Transverse colon (tissue), 4 donors: ENCODE measurements at regions not wholly inside any gene's neighbourhood (a gene's known extent, or its start where the extent isn't known, plus 50 kb on each side); places are given as distances from the start of the nearest gene placed in this dataset.

Experiments used
- CTCF ChIP-seq, 5 experiments: fragments of 200-600 bp in 3 of 5; fragments of 450-650 bp in 2 of 5; sonication (generic) in 3 of 5; IDR thresholded peaks; 1 replicate in 2 of 5; 2 replicates in 3 of 5; pipeline ENCODE4 v1.5.1; 2016 to 2017; ENCODE audit warnings: antibody characterized with exemption in 5 of 5, inconsistent platforms in 3 of 5, mild to moderate bottlenecking in 2 of 5, moderate library complexity in 1 of 5
- POLR2A ChIP-seq: fragments of 450-650 bp; IDR thresholded peaks from one replicate; pipeline ENCODE4 v1.6.1; 2016; ENCODE audit warnings: antibody characterized with exemption, mild to moderate bottlenecking, moderate library complexity
- POLR2AphosphoS5 ChIP-seq, 3 donors: sonication (generic); formaldehyde crosslinking; IDR thresholded peaks; one replicate each; pipeline ENCODE4 v1.6.1; 2016; ENCODE audit warnings: antibody characterized with exemption in 3 of 3

GRCh38 chr13:24616514-24616913 lies 63.7 kb upstream of the ATP12A start:
- TF ChIP-seq POLR2A: no peak
- no peak for TF ChIP-seq CTCF (IDR thresholded peaks at IDR 0.05)
- no peak for TF ChIP-seq POLR2AphosphoS5 (IDR thresholded peaks at IDR 0.05)
